Osteocyte (in vitro differentiated cells): ENCODE measurements at regions not wholly inside any gene's neighbourhood (a gene's known extent, or its start where the extent isn't known, plus 50 kb on each side); places are given as distances from the start of the nearest gene placed in this dataset.

Experiments used
- DNase-seq: peaks from one replicate; pipeline ENCODE4 v3.0.0; 2021; ENCODE audit warnings: mixed read lengths; ENCODE audit not compliant: unreplicated experiment; ENCODE audit errors: extremely low spot score
- H3K27ac Mint-ChIP-seq: one replicate; pipeline ENCODE4 v1.8.0; 2021; ENCODE audit warnings: mild to moderate bottlenecking, mixed read lengths; ENCODE audit not compliant: unreplicated experiment
- H3K27me3 Mint-ChIP-seq: one replicate; pipeline ENCODE4 v1.8.0; 2021; ENCODE audit warnings: mixed read lengths; ENCODE audit not compliant: unreplicated experiment
- H3K36me3 Mint-ChIP-seq: one replicate; pipeline ENCODE4 v1.8.0; 2021; ENCODE audit warnings: mixed read lengths; ENCODE audit not compliant: unreplicated experiment
- H3K4me1 Mint-ChIP-seq: one replicate; pipeline ENCODE4 v1.8.0; 2021; ENCODE audit warnings: mixed read lengths; ENCODE audit not compliant: unreplicated experiment
- H3K4me3 Mint-ChIP-seq: one replicate; pipeline ENCODE4 v1.8.0; 2021; ENCODE audit warnings: mild to moderate bottlenecking, moderate library complexity, mixed read lengths; ENCODE audit not compliant: unreplicated experiment
- H3K9me3 Mint-ChIP-seq: one replicate; pipeline ENCODE4 v1.8.0; 2021; ENCODE audit warnings: mixed read lengths; ENCODE audit not compliant: unreplicated experiment
- CTCF ChIP-seq: fragments of 200-600 bp; sonication (generic); IDR thresholded peaks from 2 replicates; pipeline ENCODE4 v1.5.0; 2021; ENCODE audit warnings: antibody characterized with exemption, mild to moderate bottlenecking, moderate library complexity

- H3K27ac Mint-ChIP-seq = no peak overlapping the region
- H3K27me3 Mint-ChIP-seq = peaks cover 25% of the 10 kb centered on the region
Measured at GRCh38 chr17:79353548-79353947, 257.3 kb downstream of the RBFOX3 start.

GRCh38 chr17:79353016-79353415 lies 257.8 kb downstream of the RBFOX3 start:
- H3K27ac Mint-ChIP-seq = no peak overlapping the region
- no peaks in the 10 kb centered on the region for H3K36me3 Mint-ChIP-seq
- no peaks in the 10 kb centered on the region for H3K9me3 Mint-ChIP-seq
- no peak overlapping the region for H3K4me3 Mint-ChIP-seq
- peaks cover 28% of the 10 kb centered on the region for H3K27me3 Mint-ChIP-seq
- DNase-seq = no peak
- H3K4me1 Mint-ChIP-seq = no peaks in the 10 kb centered on the region
- TF ChIP-seq CTCF = no peak

More at GRCh38 chr17:79353548-79353947, 257.3 kb downstream of the RBFOX3 start:
- no peaks in the 10 kb centered on the region for H3K9me3 Mint-ChIP-seq
- H3K36me3 Mint-ChIP-seq = no peaks in the 10 kb centered on the region
- no peak for TF ChIP-seq CTCF
- H3K4me3 Mint-ChIP-seq = no peak overlapping the region
- no peak for DNase-seq
- no peaks in the 10 kb centered on the region for H3K4me1 Mint-ChIP-seq

- Mint-ChIP-seq H3K27ac (no peak overlapping the region), H3K36me3 (no peaks in the 10 kb centered on the region), H3K4me1 (no peaks in the 10 kb centered on the region), H3K4me3 (no peak overlapping the region), H3K9me3 (peaks cover 2% of the 10 kb centered on the region), H3K27me3 (peaks cover 46% of the 10 kb centered on the region)
- no peak for DNase-seq
- no peak for TF ChIP-seq CTCF
Measured at GRCh38 chr17:79350533-79350932, 260.3 kb downstream of the RBFOX3 start.

- H3K36me3 Mint-ChIP-seq = no peaks in the 10 kb centered on the region
- H3K27ac Mint-ChIP-seq = no peak overlapping the region
- H3K4me3 Mint-ChIP-seq = no peak overlapping the region
- H3K4me1 Mint-ChIP-seq = no peaks in the 10 kb centered on the region
- DNase-seq = no peak
- TF ChIP-seq CTCF = no peak
- H3K27me3 Mint-ChIP-seq = peaks cover 45% of the 10 kb centered on the region
- peaks cover 9% of the 10 kb centered on the region for H3K9me3 Mint-ChIP-seq
Measured at GRCh38 chr17:79349506-79350400, 261.1 kb downstream of the RBFOX3 start.

- Mint-ChIP-seq H3K36me3 (no peaks in the 10 kb centered on the region), H3K4me3 (no peak overlapping the region), H3K4me1 (no peaks in the 10 kb centered on the region), H3K9me3 (peaks cover 10% of the 10 kb centered on the region), H3K27me3 (peaks cover 28% of the 10 kb centered on the region), H3K27ac (no peak overlapping the region)
- no peak for DNase-seq
- no peak for TF ChIP-seq CTCF
Measured at GRCh38 chr17:79342376-79342775, 267.8 kb downstream of the ENGASE start.
